OCI-LY7 (cell line): ENCODE measurements at regions not wholly inside any gene's neighbourhood (a gene's known extent, or its start where the extent isn't known, plus 50 kb on each side); places are given as distances from the start of the nearest gene placed in this dataset.

Source experiments
- EZH2phosphoT487 ChIP-seq: fragments of 200-600 bp; sonication (generic); IDR thresholded peaks from 2 replicates; pipeline ENCODE4 v1.6.1; 2018; ENCODE audit warnings: low read depth, borderline replicate concordance, mild to moderate bottlenecking, mixed run types, antibody characterized with exemption, low read length, moderate library complexity, mixed read lengths
- TF ChIP-seq, protein P1 (sequence below): fragments of 200-600 bp; sonication (generic); conservative IDR thresholded peaks from 2 replicates; pipeline ENCODE4 v1.5.1; 2014; ENCODE audit warnings: mild to moderate bottlenecking, antibody characterized with exemption, low read length, moderate library complexity, mixed read lengths

DNA sequence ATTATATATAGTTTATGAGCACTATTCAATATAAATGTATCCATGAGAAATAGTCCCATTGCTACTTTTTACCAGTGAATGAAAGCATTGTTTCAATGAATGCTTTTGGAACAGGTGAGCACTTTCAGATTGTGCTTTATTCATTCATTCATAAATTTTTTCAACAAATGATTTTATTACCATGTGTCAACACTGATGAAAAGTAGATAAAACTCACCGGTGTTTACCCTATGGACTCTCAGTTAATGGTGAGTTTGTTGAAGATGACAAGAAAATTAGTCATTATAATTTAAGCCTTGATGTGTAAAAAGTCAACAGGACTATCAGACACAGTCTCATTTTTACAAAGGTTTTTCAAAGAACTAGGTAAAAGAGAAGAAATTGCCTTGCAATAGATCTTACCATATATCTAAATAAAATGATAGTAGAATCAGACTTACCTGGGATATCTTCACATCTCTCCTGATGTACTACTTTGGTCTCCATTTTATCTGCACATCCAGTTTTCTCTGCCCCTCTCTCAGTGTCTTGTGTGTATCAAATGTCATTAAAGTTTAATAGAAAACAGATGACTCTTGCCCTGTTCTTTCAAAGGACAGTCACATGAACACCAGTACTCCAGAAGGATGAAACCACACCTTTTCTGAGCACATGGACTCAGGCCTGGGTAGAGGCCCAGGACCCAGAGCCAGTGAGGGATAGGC is 325.3 kb upstream of the RND3 start:
- TF ChIP-seq, protein P1, sequence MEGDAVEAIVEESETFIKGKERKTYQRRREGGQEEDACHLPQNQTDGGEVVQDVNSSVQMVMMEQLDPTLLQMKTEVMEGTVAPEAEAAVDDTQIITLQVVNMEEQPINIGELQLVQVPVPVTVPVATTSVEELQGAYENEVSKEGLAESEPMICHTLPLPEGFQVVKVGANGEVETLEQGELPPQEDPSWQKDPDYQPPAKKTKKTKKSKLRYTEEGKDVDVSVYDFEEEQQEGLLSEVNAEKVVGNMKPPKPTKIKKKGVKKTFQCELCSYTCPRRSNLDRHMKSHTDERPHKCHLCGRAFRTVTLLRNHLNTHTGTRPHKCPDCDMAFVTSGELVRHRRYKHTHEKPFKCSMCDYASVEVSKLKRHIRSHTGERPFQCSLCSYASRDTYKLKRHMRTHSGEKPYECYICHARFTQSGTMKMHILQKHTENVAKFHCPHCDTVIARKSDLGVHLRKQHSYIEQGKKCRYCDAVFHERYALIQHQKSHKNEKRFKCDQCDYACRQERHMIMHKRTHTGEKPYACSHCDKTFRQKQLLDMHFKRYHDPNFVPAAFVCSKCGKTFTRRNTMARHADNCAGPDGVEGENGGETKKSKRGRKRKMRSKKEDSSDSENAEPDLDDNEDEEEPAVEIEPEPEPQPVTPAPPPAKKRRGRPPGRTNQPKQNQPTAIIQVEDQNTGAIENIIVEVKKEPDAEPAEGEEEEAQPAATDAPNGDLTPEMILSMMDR: no peak
- no peak for TF ChIP-seq EZH2phosphoT487
